HCT116 (cell line): ENCODE measurements at regions not wholly inside any gene's neighbourhood (a gene's known extent, or its start where the extent isn't known, plus 50 kb on each side); places are given as distances from the start of the nearest gene placed in this dataset.

ENCODE experiments used
- ATAC-seq: fragments of 200-7000 bp; cut with Tn5 transposase; 2 replicates; pipeline ENCODE4 v1.9.1; 2020; ENCODE audit warnings: mild to moderate bottlenecking, moderate library complexity
- BruUV-seq: library from RNA; stranded (reverse); fragments of 400-500 nt; replicated peaks from 2 replicates; lab custom pipeline; 2021; lab: Mats Ljungman, UMichigan
- CTCF ChIA-PET: fragments of 300-600 bp; sonication (Branson Sonifier 250); formaldehyde crosslinking; loops from one replicate; lab custom pipeline; 2021; ENCODE audit warnings: antibody characterized with exemption; lab: Charles Lee
- POLR2A ChIA-PET: fragments of 300-600, 350-600 bp; sonication (Branson Sonifier 250); formaldehyde crosslinking; loops from one replicate; lab custom pipeline; 2021; ENCODE audit warnings: antibody characterized with exemption; lab: Charles Lee
- RAD21 ChIA-PET, 2 experiments: fragments of 300-600 bp; sonication (Branson Sonifier 250); formaldehyde crosslinking; loops; one replicate each; lab custom pipeline; 2023; ENCODE audit warnings: low total read pairs in 2 of 2; ENCODE audit not compliant: uncharacterized antibody in 2 of 2, unreplicated experiment in 2 of 2, low non-redundant PET in 1 of 2; lab: Charles Lee
- DNase-seq: peaks from one replicate; pipeline ENCODE4 v3.0.0-alpha.2; 2010; ENCODE audit warnings: low read depth, low spot score
- H2AFZ ChIP-seq: fragments of 200-600 bp; shearing (Covaris generic), sonication (generic); 2 replicates; pipeline ENCODE4 v1.6.1; 2017; ENCODE audit warnings: low read depth, mixed run types, mixed read lengths, antibody characterized with exemption, low read length; ENCODE audit not compliant: poor library complexity, severe bottlenecking
- H3K27ac ChIP-seq: 2 replicates; pipeline ENCODE4 v1.5.1; 2012; ENCODE audit warnings: low read depth, low read length
- H3K27me3 ChIP-seq: fragments of 200-600 bp; sonication (generic); 2 replicates; pipeline ENCODE4 v1.6.1; 2016; ENCODE audit warnings: mixed run types, low read length, mixed read lengths; ENCODE audit not compliant: insufficient read depth
- H3K36me3 ChIP-seq, 2 experiments: fragments of 200-500 bp in 1 of 2; fragments of 200-600 bp in 1 of 2; sonication (Bioruptor generic) in 1 of 2; sonication (generic) in 1 of 2; 2 replicates each; pipeline versions ENCODE4 v1.5.1 to v1.6.1; 2014 to 2016; ENCODE audit warnings: low read length in 2 of 2, inconsistent platforms in 1 of 2, mixed read lengths in 1 of 2, mixed run types in 1 of 2; ENCODE audit not compliant: insufficient read depth in 2 of 2, control insufficient read depth in 1 of 2
- H3K4me1 ChIP-seq, 2 experiments: fragments of 200-600 bp in 1 of 2; sonication (generic) in 1 of 2; 2 replicates each; pipeline versions ENCODE4 v1.5.1 to v1.6.1; 2012 to 2017; ENCODE audit warnings: low read length in 2 of 2, inconsistent platforms in 1 of 2, mild to moderate bottlenecking in 1 of 2, mixed read lengths in 1 of 2, mixed run types in 1 of 2, moderate library complexity in 1 of 2; ENCODE audit not compliant: insufficient read depth in 2 of 2, control insufficient read depth in 1 of 2
- H3K4me2 ChIP-seq: fragments of 200-600 bp; sonication (generic); 2 replicates; pipeline ENCODE4 v1.6.1; 2017; ENCODE audit warnings: mixed run types, low read length, mixed read lengths
- H3K4me3 ChIP-seq, 2 experiments: fragments of 200-600 bp in 1 of 2; sonication (generic) in 1 of 2; replicated peaks in 1 of 2; 2 replicates each; pipeline ENCODE4 v1.5.1; 2011 to 2016; ENCODE audit warnings: low read length in 2 of 2, control low read depth in 1 of 2, low read depth in 1 of 2, mild to moderate bottlenecking in 1 of 2, mixed read lengths in 1 of 2, mixed run types in 1 of 2
- H3K79me2 ChIP-seq: fragments of 200-600 bp; sonication (generic); 2 replicates; pipeline ENCODE4 v1.6.1; 2017; ENCODE audit warnings: mild to moderate bottlenecking, mixed run types, low read length, moderate library complexity, mixed read lengths; ENCODE audit not compliant: insufficient read depth
- H3K9ac ChIP-seq: fragments of 200-600 bp; sonication (generic); 2 replicates; pipeline ENCODE4 v1.6.1; 2016; ENCODE audit warnings: low read length, mixed read lengths
- H3K9me2 ChIP-seq: fragments of 200-600 bp; sonication (generic), shearing (Covaris generic); 2 replicates; pipeline ENCODE4 v1.6.1; 2017; ENCODE audit warnings: mixed run types, mild to moderate bottlenecking, moderate library complexity; ENCODE audit not compliant: insufficient read depth
- H3K9me3 ChIP-seq, 2 experiments: fragments of 200-500 bp in 1 of 2; fragments of 200-600 bp in 1 of 2; sonication (Bioruptor generic) in 1 of 2; sonication (generic) in 1 of 2; 2 replicates each; pipeline ENCODE4 v1.6.1; 2014 to 2017; ENCODE audit warnings: low read length in 2 of 2, mixed read lengths in 2 of 2, inconsistent platforms in 1 of 2, low read depth in 1 of 2, mild to moderate bottlenecking in 1 of 2, mixed run types in 1 of 2, moderate library complexity in 1 of 2; ENCODE audit not compliant: control insufficient read depth in 1 of 2, insufficient read depth in 1 of 2
- H4K20me1 ChIP-seq: fragments of 200-600 bp; sonication (generic), shearing (Covaris generic); 2 replicates; pipeline ENCODE4 v1.6.1; 2017; ENCODE audit warnings: mixed run types, mild to moderate bottlenecking, moderate library complexity; ENCODE audit not compliant: insufficient read depth
- CBX3 ChIP-seq: IDR thresholded peaks from 2 replicates; pipeline ENCODE4 v1.6.1; 2012; ENCODE audit warnings: low read depth
- EGR1 ChIP-seq: IDR thresholded peaks from 2 replicates; pipeline ENCODE4 v1.6.1; 2012; ENCODE audit warnings: low read depth
- EZH2 ChIP-seq: fragments of 200-600 bp; sonication (generic); IDR thresholded peaks from 2 replicates; pipeline ENCODE4 v1.6.1; 2017; ENCODE audit warnings: antibody characterized with exemption, mixed run types
- EZH2phosphoT487 ChIP-seq: fragments of 200-600 bp; IDR thresholded peaks from 2 replicates; pipeline ENCODE4 v1.6.1; 2018; ENCODE audit warnings: antibody characterized with exemption, borderline replicate concordance
- POLR2A ChIP-seq: IDR thresholded peaks from 2 replicates; pipeline ENCODE4 v1.7.0; 2011; ENCODE audit warnings: borderline replicate concordance; ENCODE audit not compliant: insufficient read depth, insufficient read length; ENCODE audit errors: extremely low read depth
- POLR2AphosphoS5 ChIP-seq: IDR thresholded peaks from 2 replicates; pipeline ENCODE4 v1.6.1; 2011; ENCODE audit warnings: mild to moderate bottlenecking, low read depth, low read length, moderate library complexity
- SIN3A ChIP-seq: IDR thresholded peaks from 2 replicates; pipeline ENCODE4 v1.6.1; 2012; ENCODE audit warnings: low read depth
- SP1 ChIP-seq: IDR thresholded peaks from 2 replicates; pipeline ENCODE4 v1.6.1; 2012; ENCODE audit warnings: low read depth
- SRF ChIP-seq: IDR thresholded peaks from 2 replicates; pipeline ENCODE4 v1.6.1; 2012; ENCODE audit warnings: low read depth
- YY1 ChIP-seq: IDR thresholded peaks from 2 replicates; pipeline ENCODE4 v1.6.1; 2011; ENCODE audit warnings: low read length, low read depth, moderate library complexity, mild to moderate bottlenecking; ENCODE audit not compliant: insufficient replicate concordance; ENCODE audit errors: extremely low read depth
- ZFX ChIP-seq: fragments of 450-650 bp; IDR thresholded peaks from 2 replicates; pipeline ENCODE4 v1.6.1; 2017
- ZNF274 ChIP-seq: fragments of 200-500 bp; sonication (Bioruptor generic); IDR thresholded peaks from 2 replicates; pipeline ENCODE4 v1.6.1; 2014; ENCODE audit warnings: mild to moderate bottlenecking, low read depth, low read length, inconsistent platforms
- intact Hi-C: fragments of 100-400 bp; cut with micrococcal nuclease; formaldehyde crosslinking; loops from 2 replicates; pipeline ENCODE4 v1.10.0; 2022
- TF ChIP-seq, protein P1 (sequence below): IDR thresholded peaks from 2 replicates; pipeline ENCODE4 v1.6.1; 2011; ENCODE audit warnings: mild to moderate bottlenecking, low read length, moderate library complexity; ENCODE audit not compliant: insufficient replicate concordance; ENCODE audit errors: extremely low read depth

DNA sequence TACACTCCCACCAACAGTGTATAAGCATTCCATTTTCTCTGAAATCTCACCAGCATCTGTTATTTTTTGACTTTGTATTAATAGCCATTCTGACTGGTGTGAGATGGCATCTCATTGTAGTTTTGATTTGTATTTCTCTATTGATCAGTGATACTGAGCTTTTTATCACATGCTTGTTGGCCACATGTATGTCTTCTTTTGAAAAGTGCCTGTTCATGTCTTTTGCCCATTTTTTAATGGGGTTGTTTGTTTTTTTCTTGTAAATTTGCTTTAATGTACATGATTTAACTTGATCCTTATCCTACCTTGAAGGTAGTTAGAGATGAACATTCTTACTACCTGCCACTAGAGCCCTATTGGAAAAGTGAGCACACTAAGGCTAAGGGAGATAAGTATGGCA, 151.2 kb upstream of the KIF2A start:
- H3K4me3 ChIP-seq, result no peak overlapping the region
- no peak overlapping the region for H3K4me2 ChIP-seq
- BruUV-seq, result no TSS peak
- no peak overlapping the region for H3K27ac ChIP-seq
- CTCF ChIA-PET, result no interaction called here
- ATAC-seq (no peak), DNase-seq (no peak)
- H3K9me3 ChIP-seq, result 0 out of 4 replicates have a peak, but pooled peaks cover 0 to 4% of the 10 kb centered on the region in 2 experiments
- H3K9ac ChIP-seq, result no peak overlapping the region
- H3K9me2 ChIP-seq, result no peaks in the 10 kb centered on the region
- H3K79me2 ChIP-seq, result no peaks in the 10 kb centered on the region
- H4K20me1 ChIP-seq, result no peaks in the 10 kb centered on the region
- POLR2A ChIA-PET, result no interaction called here
- H2AFZ ChIP-seq, result no peak overlapping the region
- H3K36me3 ChIP-seq, result no peaks in the 10 kb centered on the region
- no peaks in the 10 kb centered on the region for H3K27me3 ChIP-seq
- RAD21 ChIA-PET, result no interaction called here
- intact Hi-C loops, result no loop called here
- TF ChIP-seq POLR2AphosphoS5 (no peak), SIN3A (no peak), ZNF274 (no peak), POLR2A (no peak), SRF (no peak), EGR1 (no peak)
- TF ChIP-seq, all 23 proteins: peak for 0
- no peaks in the 10 kb centered on the region for H3K4me1 ChIP-seq

DNA sequence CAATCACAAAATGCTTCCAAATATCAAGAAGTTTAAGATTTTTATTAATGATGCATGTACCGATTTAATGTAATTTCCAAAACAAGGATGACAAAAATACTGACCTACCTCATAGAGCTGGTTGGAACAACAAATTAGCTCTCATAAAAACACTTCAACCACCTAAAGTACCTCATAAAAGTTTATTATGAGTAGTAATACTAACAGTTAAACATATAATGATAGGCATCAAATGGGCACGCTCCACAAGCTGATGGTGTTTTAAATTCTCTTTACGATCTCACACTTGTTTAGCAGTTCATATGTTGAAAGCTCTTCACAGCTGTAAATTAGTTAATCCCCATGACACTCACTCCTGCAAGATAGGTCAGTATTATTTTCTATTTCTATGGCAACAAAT, 150.0 kb upstream of the KIF2A start:
- H3K27me3 ChIP-seq, result no peaks in the 10 kb centered on the region
- H2AFZ ChIP-seq, result no peak overlapping the region
- DNase-seq, result no peak
- no peak for ATAC-seq
- POLR2A ChIA-PET, result no interaction called here
- H3K27ac ChIP-seq, result no peak overlapping the region
- no peak overlapping the region for H3K9ac ChIP-seq
- intact Hi-C loops, result no loop called here
- BruUV-seq, result no TSS peak
- H3K36me3 ChIP-seq, result no peaks in the 10 kb centered on the region
- no peak overlapping the region for H3K4me3 ChIP-seq
- CTCF ChIA-PET, result no interaction called here
- H3K4me2 ChIP-seq, result no peak overlapping the region
- no peaks in the 10 kb centered on the region for H4K20me1 ChIP-seq
- 0 out of 4 replicates have a peak, but pooled peaks cover 0 to 4% of the 10 kb centered on the region in 2 experiments for H3K9me3 ChIP-seq
- no peaks in the 10 kb centered on the region for H3K79me2 ChIP-seq
- no peaks in the 10 kb centered on the region for H3K9me2 ChIP-seq
- RAD21 ChIA-PET, result no interaction called here
- no peaks in the 10 kb centered on the region for H3K4me1 ChIP-seq
- no peak for TF ChIP-seq ZFX
- TF ChIP-seq EGR1, result no peak
- TF ChIP-seq POLR2AphosphoS5, result no peak
- TF ChIP-seq SP1, result no peak
- no peak for TF ChIP-seq EZH2
- TF ChIP-seq CBX3, result no peak
- TF ChIP-seq SRF, result no peak
- no peak for TF ChIP-seq SIN3A
- TF ChIP-seq YY1, result no peak
- TF ChIP-seq EZH2phosphoT487, result no peak
- no peak for TF ChIP-seq POLR2A
- TF ChIP-seq, protein P1, sequence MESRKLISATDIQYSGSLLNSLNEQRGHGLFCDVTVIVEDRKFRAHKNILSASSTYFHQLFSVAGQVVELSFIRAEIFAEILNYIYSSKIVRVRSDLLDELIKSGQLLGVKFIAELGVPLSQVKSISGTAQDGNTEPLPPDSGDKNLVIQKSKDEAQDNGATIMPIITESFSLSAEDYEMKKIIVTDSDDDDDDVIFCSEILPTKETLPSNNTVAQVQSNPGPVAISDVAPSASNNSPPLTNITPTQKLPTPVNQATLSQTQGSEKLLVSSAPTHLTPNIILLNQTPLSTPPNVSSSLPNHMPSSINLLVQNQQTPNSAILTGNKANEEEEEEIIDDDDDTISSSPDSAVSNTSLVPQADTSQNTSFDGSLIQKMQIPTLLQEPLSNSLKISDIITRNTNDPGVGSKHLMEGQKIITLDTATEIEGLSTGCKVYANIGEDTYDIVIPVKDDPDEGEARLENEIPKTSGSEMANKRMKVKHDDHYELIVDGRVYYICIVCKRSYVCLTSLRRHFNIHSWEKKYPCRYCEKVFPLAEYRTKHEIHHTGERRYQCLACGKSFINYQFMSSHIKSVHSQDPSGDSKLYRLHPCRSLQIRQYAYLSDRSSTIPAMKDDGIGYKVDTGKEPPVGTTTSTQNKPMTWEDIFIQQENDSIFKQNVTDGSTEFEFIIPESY, result no peak
